Lower leg skin (tissue), 3 donors: ENCODE measurements at regions not wholly inside any gene's neighbourhood (a gene's known extent, or its start where the extent isn't known, plus 50 kb on each side); places are given as distances from the start of the nearest gene placed in this dataset.

ENCODE experiments used
- POLR2A ChIP-seq, 2 donors: fragments of 450-650 bp; IDR thresholded peaks; one replicate each; pipeline ENCODE4 v1.6.1; 2016 to 2017; ENCODE audit warnings: antibody characterized with exemption in 2 of 2, mild to moderate bottlenecking in 1 of 2, moderate library complexity in 1 of 2
- TF ChIP-seq, protein P1 (sequence below), 3 donors: fragments of 450-650 bp; IDR thresholded peaks; one replicate each; pipeline ENCODE4 v1.5.1; 2016; ENCODE audit warnings: antibody characterized with exemption in 3 of 3, mild to moderate bottlenecking in 3 of 3, moderate library complexity in 2 of 3

DNA sequence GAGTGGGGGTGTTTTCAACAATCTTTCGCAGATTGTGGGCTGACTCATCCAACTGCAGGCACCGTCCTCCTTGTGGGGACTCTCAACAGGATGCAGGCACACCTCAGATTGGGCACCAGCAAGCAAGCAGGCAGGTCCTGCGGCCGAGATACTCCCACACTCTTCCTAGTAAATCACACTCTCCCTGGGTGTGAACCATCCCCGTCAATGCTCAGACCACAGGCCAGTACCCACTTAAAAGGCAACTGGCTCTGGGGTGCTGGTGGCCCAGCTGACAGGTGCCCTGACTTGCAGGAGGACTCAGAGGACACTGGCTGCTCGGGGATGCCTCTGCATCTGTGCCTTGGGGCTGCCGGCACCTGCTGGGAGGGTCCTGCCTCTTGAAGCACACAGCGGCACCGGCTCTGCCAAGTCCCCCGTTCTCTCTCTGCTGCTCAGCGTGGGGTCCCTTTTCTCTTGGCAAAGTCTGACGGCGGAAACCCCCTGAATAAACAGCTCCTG is 282.5 kb downstream of the CTTN start:
- TF ChIP-seq, protein P1, sequence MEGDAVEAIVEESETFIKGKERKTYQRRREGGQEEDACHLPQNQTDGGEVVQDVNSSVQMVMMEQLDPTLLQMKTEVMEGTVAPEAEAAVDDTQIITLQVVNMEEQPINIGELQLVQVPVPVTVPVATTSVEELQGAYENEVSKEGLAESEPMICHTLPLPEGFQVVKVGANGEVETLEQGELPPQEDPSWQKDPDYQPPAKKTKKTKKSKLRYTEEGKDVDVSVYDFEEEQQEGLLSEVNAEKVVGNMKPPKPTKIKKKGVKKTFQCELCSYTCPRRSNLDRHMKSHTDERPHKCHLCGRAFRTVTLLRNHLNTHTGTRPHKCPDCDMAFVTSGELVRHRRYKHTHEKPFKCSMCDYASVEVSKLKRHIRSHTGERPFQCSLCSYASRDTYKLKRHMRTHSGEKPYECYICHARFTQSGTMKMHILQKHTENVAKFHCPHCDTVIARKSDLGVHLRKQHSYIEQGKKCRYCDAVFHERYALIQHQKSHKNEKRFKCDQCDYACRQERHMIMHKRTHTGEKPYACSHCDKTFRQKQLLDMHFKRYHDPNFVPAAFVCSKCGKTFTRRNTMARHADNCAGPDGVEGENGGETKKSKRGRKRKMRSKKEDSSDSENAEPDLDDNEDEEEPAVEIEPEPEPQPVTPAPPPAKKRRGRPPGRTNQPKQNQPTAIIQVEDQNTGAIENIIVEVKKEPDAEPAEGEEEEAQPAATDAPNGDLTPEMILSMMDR (IDR thresholded peaks at IDR 0.05) = no peak
- no peak for TF ChIP-seq POLR2A (IDR thresholded peaks at IDR 0.05)
